ENCODE measurements at regions not wholly inside any gene's neighbourhood (a gene's known extent, or its start where the extent isn't known, plus 50 kb on each side); places are given as distances from the start of the nearest gene placed in this dataset.

DNA sequence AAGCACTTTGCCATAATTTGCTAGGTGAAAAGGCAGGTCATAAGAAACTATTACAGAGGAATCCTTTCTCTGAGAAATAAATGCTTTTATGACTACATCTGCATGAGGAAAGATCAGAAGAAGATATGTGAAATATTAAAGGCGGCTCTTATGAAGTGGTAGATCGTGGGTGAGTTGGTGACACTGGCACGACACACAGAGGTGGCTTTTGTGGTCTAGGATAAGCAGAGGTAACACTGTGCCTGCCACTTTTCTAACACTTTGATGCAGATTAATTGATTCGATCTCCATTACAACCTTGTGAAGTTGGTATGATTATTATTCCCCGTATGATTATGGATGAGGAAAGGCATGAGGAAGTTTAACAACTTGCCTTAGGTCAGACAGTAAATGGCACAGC lies 60.0 kb upstream of the ELK3 start:
- no peak for DNase-seq

DNA sequence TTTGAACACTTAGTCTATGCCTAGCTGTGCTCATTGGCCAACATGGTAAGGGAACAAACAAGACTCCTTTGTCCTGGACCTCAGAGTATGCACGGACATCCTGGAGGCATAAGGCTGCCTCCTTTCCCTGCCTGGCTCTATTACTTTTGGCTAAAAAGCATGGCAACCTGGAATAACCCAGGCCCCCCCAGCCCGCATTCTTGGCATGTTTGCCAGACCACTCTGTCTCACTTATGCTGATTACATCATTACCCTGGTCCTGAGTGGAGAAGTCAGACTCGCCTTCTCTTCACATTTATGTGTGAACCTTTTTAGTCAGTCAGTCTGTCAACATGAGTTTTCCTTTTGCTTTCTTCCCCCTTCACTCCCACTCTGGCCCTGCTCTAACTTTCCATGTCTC lies 58.0 kb upstream of the ELK3 start:
- peak in 2 of 4 experiments; percentile 19 to 29 for DNase-seq

DNA sequence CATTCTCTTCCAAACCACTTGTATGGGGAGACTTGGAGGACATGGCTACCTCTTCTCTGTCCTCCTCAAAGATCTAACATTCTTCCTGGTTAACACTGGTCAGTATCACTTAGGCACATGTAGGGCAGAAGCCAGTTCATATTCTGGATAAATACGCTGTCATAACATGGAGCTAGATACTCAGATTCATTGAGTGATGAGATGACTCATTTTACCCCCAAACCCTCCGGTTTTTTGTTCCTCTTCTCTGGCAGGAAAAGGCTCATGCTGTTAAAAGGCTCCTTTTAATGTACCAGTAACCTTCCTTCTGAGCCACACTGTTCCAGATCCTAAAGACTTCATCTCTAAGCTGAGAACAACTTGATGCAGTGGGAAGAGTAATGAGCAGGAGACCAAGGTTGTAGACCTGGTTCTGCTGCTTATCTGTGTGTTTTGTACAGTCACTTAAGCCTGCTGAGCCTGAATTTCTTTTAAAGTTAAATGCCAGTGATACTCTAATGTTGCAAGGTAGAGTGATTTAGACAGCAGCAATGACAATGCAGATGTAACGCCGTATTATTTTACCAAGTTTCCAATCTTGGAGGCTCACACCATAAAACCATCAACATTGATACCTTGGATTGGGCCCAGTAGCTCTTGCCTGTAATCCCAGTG lies 57.3 kb upstream of the ELK3 start:
- DNase-seq = peak; percentile 38 to 69 (median 56)

DNA sequence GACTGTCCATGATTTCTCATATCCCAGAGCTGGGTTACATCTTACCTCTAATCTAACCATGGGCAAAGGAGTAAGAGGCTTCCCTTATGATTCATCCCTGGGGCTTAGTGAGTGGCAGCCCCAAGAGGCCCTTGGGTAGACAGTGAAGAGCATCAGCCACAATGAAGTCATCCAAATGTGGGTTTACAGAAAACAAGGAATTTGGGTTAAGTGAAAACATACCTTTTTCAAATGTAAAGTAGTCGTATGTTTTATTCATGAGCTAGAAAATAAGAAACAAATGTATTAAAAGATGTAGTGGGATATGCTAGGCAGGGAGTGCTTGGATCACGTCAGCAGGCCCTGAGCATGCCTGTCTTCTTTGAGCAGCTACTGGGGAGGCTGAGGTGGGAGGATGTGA lies 54.0 kb upstream of the ELK3 start:
- DNase-seq = peak in 2 of 4 experiments; percentile 22 to 46

DNA sequence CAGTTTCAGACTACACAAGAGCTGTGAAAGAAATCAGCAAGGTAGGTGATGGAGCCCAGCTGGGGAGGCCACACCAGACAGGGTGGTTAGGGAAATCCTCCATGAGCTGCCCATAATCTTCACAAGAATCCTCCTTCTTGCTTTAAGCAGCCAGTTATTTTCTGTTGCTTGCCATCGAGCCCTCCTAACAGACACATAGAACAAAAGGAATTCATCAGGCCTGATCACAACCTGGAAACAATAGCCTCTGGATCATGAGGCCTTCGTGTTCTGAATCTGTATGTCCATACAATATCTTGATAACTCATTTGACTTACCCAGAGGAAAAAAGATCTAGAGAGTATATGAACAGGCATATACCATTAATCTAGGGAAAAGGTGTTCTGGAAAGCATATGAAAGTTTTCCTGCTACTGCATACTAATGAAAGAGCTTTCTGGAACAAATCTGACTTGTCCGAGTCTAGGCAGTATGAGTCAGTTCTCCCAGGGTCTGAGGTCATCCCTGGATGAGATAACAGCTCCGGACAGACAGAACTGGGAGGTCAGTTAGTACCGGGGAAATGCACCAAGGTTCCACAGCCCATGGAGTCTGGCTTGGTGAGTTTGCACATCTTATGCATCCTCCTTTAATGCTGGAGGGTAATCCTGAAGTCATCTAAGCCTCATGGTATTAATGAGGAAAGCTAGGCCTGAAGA lies 52.8 kb upstream of the ELK3 start:
- DNase-seq = peak in 3 of 4 experiments; percentile 45 to 54 (median 51)

DNA sequence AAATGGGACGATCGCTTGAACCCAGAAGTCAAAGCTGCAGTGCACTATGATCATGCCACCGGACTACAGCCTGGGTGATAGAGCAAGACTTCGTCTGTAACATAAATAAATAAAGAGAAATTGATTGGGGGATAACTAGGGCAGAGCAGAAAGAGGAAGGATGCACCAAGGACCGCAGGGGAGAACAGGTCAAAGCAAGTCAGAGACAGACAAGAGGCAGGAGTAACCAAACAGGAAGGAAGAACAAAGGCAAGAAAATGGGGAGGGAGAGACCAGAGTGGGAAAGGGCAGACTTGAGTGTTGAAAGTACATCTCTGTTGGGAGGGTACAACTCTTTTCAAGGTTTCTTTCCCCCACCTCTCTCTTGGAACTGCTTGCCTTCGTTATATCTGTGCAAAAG lies 50.8 kb upstream of the ELK3 start:
- DNase-seq = peak in 3 of 4 experiments; percentile 26 to 32 (median 31)

DNA sequence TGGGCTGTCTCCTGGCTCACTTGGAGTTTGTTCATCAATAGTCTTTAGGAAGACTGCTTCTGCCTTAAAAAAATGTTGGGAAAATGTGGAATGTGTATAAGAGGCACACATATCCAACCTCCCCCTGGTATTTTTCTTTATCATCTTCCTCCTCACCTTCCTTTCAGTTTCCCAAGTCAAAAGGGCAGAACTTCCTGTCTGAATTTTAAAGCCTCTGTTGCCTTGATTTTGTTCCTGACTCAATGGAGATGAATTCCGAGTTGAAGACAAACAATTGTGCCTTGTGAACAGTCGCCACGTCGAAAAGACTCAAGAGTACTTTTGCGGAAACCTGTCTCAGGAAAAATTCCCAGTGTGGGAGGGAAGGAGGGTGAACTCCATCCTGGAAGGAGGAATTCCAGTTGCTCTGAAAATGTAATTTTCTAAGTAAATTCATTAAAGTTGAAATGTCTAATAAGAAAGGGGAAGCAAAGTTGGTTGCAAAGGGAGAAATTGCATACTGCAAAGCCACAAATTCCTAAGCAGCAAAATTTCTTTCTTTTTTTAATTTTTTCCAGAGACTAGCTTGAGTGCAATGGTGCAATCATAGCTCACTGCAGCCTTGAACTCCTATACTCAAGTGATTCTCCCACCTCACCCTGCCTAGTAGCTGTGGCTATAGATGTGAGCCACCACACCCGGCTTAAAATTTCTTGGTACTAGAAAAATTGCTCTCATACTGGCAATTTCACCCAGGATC lies 50.2 kb upstream of the ELK3 start:
- DNase-seq = peak; percentile 21 to 68 (median 42)

Measured in suppressor macrophage (primary cell).